ENCODE measurements at regions not wholly inside any gene's neighbourhood (a gene's known extent, or its start where the extent isn't known, plus 50 kb on each side); places are given as distances from the start of the nearest gene placed in this dataset.

DNA sequence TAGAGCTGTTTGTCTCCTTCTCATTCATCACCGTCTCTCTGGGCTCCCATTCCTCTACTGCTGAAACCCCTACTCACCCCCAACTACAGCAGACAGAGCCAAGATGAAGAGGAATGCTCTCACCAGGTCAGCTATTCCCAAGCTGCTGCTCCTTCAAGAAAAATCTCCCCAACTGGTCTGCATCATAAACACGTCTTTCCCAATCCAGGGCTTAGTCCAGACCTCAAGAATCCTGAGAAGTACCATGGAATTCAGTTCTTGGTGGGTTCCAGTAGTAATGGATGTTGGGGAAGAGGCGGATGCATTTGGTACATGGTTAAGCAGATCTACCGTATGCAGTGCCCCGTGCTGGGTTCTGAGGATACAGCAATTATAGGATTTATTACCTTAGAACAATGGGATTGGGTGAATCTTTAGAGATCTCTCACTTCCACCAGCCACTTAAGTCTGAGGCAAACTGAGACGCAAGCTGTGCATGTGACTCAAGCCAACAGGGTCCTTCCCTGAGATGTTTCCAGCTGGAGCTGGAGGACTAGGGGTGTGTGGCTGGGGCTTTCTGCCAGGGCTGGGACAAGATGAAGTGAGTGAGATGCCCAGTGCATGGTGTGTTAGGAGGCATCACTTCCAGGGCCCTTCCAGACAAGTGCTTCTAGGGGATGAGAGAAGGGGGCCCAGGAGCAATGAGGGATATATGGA, 232.7 kb upstream of the CDH5 start:
- DNase-seq (ENCODE audit: low read depth, low spot score): no peak
- no peak overlapping the region for H3K27ac ChIP-seq

GRCh38 chr16:66131895-66132294, 234.6 kb upstream of the CDH5 start:
- Histone ChIP-seq H3K36me3 (ENCODE audit: insufficient read depth, low read length) (no peaks in the 10 kb centered on the region), H3K4me3 (no peak overlapping the region), H3K9me3 (ENCODE audit: low read depth, low read length) (no peaks in the 10 kb centered on the region), H3K27ac (no peak overlapping the region), H3K9ac (ENCODE audit: insufficient read length) (no peak overlapping the region)
- no peak for TF ChIP-seq POLR2AphosphoS5 (IDR thresholded peaks at IDR 0.05; ENCODE audit: borderline replicate concordance, low read depth, low read length)
- no peak for TF ChIP-seq FOXP2 (optimal IDR thresholded peaks at IDR 0.05; ENCODE audit: control extremely low read depth, extremely low read length, insufficient read depth)
- no peak for TF ChIP-seq EZH2 (IDR thresholded peaks at IDR 0.05)
- no peak for DNase-seq (ENCODE audit: low read depth, low spot score)

More for the DNA sequence above, 232.7 kb upstream of the CDH5 start:
- TF ChIP-seq FOXP2 (optimal IDR thresholded peaks at IDR 0.05; ENCODE audit: control extremely low read depth, extremely low read length, insufficient read depth) (no peak), POLR2AphosphoS5 (IDR thresholded peaks at IDR 0.05; ENCODE audit: borderline replicate concordance, low read depth, low read length) (no peak), EZH2 (IDR thresholded peaks at IDR 0.05) (no peak)
- no peak overlapping the region for H3K4me3 ChIP-seq
- H3K9me3 ChIP-seq (ENCODE audit: low read depth, low read length): no peaks in the 10 kb centered on the region
- no peak overlapping the region for H3K9ac ChIP-seq (ENCODE audit: insufficient read length)
- H3K36me3 ChIP-seq (ENCODE audit: insufficient read depth, low read length): no peaks in the 10 kb centered on the region

GRCh38 chr16:66131156-66131807, 235.2 kb upstream of the CDH5 start:
- Histone ChIP-seq H3K36me3 (ENCODE audit: insufficient read depth, low read length) (no peaks in the 10 kb centered on the region), H3K27ac (no peak overlapping the region)

GRCh38 chr16:66130296-66130905, 236.1 kb upstream of the CDH5 start:
- no peak overlapping the region for H3K27ac ChIP-seq
- no peak for DNase-seq (ENCODE audit: low read depth, low spot score)
- TF ChIP-seq FOXP2 (optimal IDR thresholded peaks at IDR 0.05; ENCODE audit: control extremely low read depth, extremely low read length, insufficient read depth) (no peak), EZH2 (IDR thresholded peaks at IDR 0.05) (no peak), POLR2AphosphoS5 (IDR thresholded peaks at IDR 0.05; ENCODE audit: borderline replicate concordance, low read depth, low read length) (no peak)

More at GRCh38 chr16:66131156-66131807, 235.2 kb upstream of the CDH5 start:
- no peaks in the 10 kb centered on the region for H3K9me3 ChIP-seq (ENCODE audit: low read depth, low read length)
- TF ChIP-seq EZH2 (IDR thresholded peaks at IDR 0.05) (no peak), FOXP2 (optimal IDR thresholded peaks at IDR 0.05; ENCODE audit: control extremely low read depth, extremely low read length, insufficient read depth) (no peak), POLR2AphosphoS5 (IDR thresholded peaks at IDR 0.05; ENCODE audit: borderline replicate concordance, low read depth, low read length) (no peak)
- DNase-seq (ENCODE audit: low read depth, low spot score): no peak
- H3K4me3 ChIP-seq: no peak overlapping the region
- H3K9ac ChIP-seq (ENCODE audit: insufficient read length): no peak overlapping the region

GRCh38 chr16:66129196-66129595, 237.3 kb upstream of the CDH5 start:
- Histone ChIP-seq H3K36me3 (ENCODE audit: insufficient read depth, low read length) (no peaks in the 10 kb centered on the region), H3K9me3 (ENCODE audit: low read depth, low read length) (no peaks in the 10 kb centered on the region), H3K27ac (no peak overlapping the region), H3K9ac (ENCODE audit: insufficient read length) (no peak overlapping the region), H3K4me3 (no peak overlapping the region)
- no peak for DNase-seq (ENCODE audit: low read depth, low spot score)
- no peak for TF ChIP-seq EZH2 (IDR thresholded peaks at IDR 0.05)
- TF ChIP-seq POLR2AphosphoS5 (IDR thresholded peaks at IDR 0.05; ENCODE audit: borderline replicate concordance, low read depth, low read length): no peak
- TF ChIP-seq FOXP2 (optimal IDR thresholded peaks at IDR 0.05; ENCODE audit: control extremely low read depth, extremely low read length, insufficient read depth): no peak

More at GRCh38 chr16:66130296-66130905, 236.1 kb upstream of the CDH5 start:
- Histone ChIP-seq H3K4me3 (no peak overlapping the region), H3K9ac (ENCODE audit: insufficient read length) (no peak overlapping the region), H3K9me3 (ENCODE audit: low read depth, low read length) (no peaks in the 10 kb centered on the region), H3K36me3 (ENCODE audit: insufficient read depth, low read length) (no peaks in the 10 kb centered on the region)

DNA sequence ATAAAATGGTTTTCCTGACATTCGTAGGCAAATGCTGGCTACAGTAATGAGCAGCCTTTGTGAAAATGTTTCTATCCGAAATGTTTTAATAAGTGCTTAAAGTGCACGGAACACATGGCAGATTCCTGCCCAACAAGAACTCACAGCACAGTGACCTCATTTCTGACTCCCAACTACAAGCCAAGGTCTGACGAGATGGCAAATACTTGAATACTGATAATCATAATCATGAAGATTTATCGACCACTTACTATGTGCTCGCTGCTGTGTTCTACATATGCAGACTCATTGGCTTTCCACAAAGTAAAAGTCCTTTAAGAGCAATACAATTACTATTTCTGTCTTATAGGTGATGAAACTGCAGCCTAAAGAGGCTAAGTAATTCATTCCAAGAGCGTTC, 238.1 kb upstream of the CDH5 start:
- TF ChIP-seq POLR2AphosphoS5 (IDR thresholded peaks at IDR 0.05; ENCODE audit: borderline replicate concordance, low read depth, low read length): no peak
- no peak for TF ChIP-seq EZH2 (IDR thresholded peaks at IDR 0.05)
- H3K4me3 ChIP-seq: no peak overlapping the region
- no peak overlapping the region for H3K9ac ChIP-seq (ENCODE audit: insufficient read length)
- H3K9me3 ChIP-seq (ENCODE audit: low read depth, low read length): no peaks in the 10 kb centered on the region
- DNase-seq (ENCODE audit: low read depth, low spot score): no peak
- no peaks in the 10 kb centered on the region for H3K36me3 ChIP-seq (ENCODE audit: insufficient read depth, low read length)
- no peak overlapping the region for H3K27ac ChIP-seq

DNA sequence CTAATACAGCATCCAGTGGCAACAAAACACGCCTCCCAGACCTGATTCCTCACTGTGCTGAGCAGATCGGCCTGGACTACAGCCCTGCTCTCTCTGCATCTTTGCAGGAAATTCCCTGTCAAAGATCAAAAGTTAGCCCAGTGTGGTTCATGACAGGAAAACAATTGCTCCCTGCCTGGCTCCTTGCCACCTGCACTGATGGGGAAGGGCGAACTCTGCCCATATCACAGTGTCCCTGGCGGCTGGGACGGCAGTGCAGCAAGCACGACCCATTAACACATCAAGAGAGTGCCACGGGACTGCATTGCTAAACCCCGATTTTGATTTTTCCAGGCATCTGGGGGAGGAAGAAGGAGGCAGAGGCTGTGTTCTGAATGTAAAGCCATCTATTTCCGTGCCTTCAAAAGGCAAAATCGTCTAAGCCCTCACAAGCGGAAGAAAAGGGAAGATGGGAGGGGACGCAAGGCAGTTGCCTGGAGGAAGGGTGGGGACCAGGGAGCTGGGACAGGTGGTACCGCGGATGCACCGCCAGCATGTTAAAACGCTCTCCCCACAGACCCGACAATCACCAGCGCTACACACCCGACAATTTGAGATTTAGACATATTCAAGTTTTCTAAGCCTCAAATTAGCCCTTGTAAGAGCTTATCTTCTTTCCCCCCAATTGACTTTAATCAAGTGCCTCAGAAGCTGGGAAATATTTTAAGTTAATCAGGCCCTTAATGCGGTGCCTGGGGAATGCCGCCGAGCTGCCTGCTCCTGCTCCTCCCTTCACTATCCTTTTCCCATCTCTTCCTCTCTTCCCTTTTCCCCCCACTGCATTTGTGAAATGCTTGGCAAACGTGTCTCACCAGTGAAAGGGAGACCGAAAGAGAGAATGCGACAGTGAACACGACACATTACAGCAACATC, 238.8 kb upstream of the CDH5 start:
- Histone ChIP-seq H3K9ac (ENCODE audit: insufficient read length) (no peak overlapping the region), H3K4me3 (no peak overlapping the region), H3K36me3 (ENCODE audit: insufficient read depth, low read length) (no peaks in the 10 kb centered on the region), H3K9me3 (ENCODE audit: low read depth, low read length) (no peaks in the 10 kb centered on the region), H3K27ac (no peak overlapping the region)
- DNase-seq (ENCODE audit: low read depth, low spot score): no peak
- TF ChIP-seq EZH2 (IDR thresholded peaks at IDR 0.05): no peak
- no peak for TF ChIP-seq POLR2AphosphoS5 (IDR thresholded peaks at IDR 0.05; ENCODE audit: borderline replicate concordance, low read depth, low read length)
- no peak for TF ChIP-seq FOXP2 (optimal IDR thresholded peaks at IDR 0.05; ENCODE audit: control extremely low read depth, extremely low read length, insufficient read depth)

- Histone ChIP-seq H3K9ac (ENCODE audit: insufficient read length) (no peak overlapping the region), H3K27ac (no peak overlapping the region)
Observed at GRCh38 chr16:66121466-66121865, 245.0 kb upstream of the CDH5 start.

More at GRCh38 chr16:66121466-66121865, 245.0 kb upstream of the CDH5 start:
- Histone ChIP-seq H3K4me3 (no peak overlapping the region), H3K36me3 (ENCODE audit: insufficient read depth, low read length) (no peaks in the 10 kb centered on the region), H3K9me3 (ENCODE audit: low read depth, low read length) (no peaks in the 10 kb centered on the region)
- no peak for DNase-seq (ENCODE audit: low read depth, low spot score)
- TF ChIP-seq POLR2AphosphoS5 (IDR thresholded peaks at IDR 0.05; ENCODE audit: borderline replicate concordance, low read depth, low read length): no peak
- no peak for TF ChIP-seq FOXP2 (optimal IDR thresholded peaks at IDR 0.05; ENCODE audit: control extremely low read depth, extremely low read length, insufficient read depth)
- TF ChIP-seq EZH2 (IDR thresholded peaks at IDR 0.05): no peak
